GM19239 (cell line): ENCODE measurements at regions not wholly inside any gene's neighbourhood (a gene's known extent, or its start where the extent isn't known, plus 50 kb on each side); places are given as distances from the start of the nearest gene placed in this dataset.

ENCODE experiments used
- DNase-seq: peaks from one replicate; pipeline ENCODE4 v3.0.0; 2011; ENCODE audit warnings: low spot score; ENCODE audit not compliant: insufficient read length
- FAIRE-seq: peaks from 2 replicates; lab custom pipeline; 2011; peaks lifted over from hg19 to GRCh38; lab: Jason Lieb, UNC

DNA sequence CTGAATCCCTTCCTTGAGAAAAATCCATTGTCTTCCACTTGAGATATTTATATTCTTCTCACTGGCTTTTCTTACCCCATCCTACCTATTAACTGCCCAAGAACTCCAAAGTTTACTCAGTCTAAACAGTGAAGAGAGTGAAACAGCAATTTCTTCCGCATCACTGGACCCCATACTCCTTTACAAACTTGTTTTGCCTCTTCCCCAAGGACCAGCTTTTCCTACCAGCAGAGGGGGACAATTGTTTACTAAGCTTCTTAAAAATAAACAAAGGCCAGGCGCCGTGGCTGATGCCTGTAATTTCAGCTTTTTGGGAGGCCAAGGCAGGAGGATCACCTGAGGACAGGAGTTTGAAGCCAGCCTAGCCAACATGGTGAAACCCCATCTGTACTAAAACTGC lies 52.0 kb downstream of the LRATD1 start:
- FAIRE-seq, result no peak
- DNase-seq, result no peak

DNA sequence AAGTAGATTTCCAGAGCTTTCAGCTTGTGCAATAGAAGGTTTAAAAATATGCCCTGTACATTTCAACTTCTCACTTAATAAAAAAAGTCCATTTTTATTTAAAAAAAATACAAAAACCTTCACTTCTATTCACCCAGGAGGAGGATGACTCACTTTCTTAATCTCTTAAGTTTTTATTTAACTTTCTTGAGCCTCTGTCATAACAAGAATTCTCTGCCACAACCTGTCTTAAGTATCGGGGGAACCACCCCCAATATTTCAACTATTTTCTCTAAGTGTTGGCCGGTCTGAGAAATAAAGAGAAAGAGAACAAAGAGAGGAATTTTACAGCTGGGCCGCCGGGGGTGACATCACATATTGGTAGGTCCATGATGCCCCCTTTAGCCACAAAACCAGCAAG lies 58.4 kb downstream of the LRATD1 start:
- no peak for FAIRE-seq
- no peak for DNase-seq

DNA sequence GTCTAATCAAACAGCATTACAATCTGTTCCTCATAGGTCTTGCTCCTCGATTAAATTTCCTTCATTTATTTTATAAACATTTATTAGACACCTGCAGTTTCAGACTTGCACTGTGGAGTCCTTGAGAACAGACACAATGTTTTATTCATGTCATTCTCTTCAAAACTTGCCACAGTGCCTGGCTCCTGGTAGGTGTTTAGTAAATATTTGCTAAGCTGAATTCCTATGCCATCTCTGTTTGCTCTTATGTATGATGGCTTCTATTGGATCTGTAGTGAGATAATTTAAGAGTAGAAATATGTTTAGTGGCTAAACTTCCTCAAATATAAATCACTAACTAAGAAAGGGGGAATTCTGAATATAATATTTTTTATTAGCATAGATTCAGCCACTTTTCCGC lies 61.4 kb downstream of the LRATD1 start:
- DNase-seq, result no peak
- FAIRE-seq, result no peak

DNA sequence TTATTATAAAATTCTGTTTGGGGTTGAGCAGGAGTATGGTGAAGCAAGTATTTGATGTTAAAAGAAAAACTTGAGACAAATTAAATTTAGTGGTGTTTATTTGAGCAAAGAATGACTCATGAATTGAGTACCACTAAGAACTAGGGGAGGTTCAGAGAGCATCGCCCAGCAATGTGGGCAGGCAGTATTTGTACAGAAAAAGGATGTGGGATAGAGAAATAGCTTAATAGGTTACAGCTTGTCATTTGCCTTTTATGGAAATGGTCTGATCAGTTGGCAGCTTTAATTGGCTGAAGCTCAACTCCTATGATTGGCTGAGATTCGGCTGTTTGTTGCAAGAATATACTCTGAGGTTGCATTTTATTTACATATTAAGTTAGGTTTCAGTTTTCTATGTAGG lies 68.2 kb downstream of the LRATD1 start:
- no peak for DNase-seq
- FAIRE-seq, result no peak

GRCh38 chr2:14702258-14702657 lies 69.7 kb downstream of the LRATD1 start:
- FAIRE-seq (no peak), DNase-seq (no peak)

- FAIRE-seq (no peak), DNase-seq (no peak)
These were observed 73.7 kb downstream of the LRATD1 start for GRCh38 chr2:14706201-14706600.

- DNase-seq, result no peak
- no peak for FAIRE-seq
These were observed 79.6 kb downstream of the LRATD1 start for GRCh38 chr2:14712111-14712510.

- DNase-seq (no peak), FAIRE-seq (no peak)
These were observed 80.7 kb downstream of the LRATD1 start for GRCh38 chr2:14713248-14713647.

- no peak for DNase-seq
- no peak for FAIRE-seq
These were observed 83.1 kb downstream of the LRATD1 start for GRCh38 chr2:14715600-14715999.

GRCh38 chr2:14716319-14716718 lies 83.8 kb downstream of the LRATD1 start:
- DNase-seq, result no peak

DNA sequence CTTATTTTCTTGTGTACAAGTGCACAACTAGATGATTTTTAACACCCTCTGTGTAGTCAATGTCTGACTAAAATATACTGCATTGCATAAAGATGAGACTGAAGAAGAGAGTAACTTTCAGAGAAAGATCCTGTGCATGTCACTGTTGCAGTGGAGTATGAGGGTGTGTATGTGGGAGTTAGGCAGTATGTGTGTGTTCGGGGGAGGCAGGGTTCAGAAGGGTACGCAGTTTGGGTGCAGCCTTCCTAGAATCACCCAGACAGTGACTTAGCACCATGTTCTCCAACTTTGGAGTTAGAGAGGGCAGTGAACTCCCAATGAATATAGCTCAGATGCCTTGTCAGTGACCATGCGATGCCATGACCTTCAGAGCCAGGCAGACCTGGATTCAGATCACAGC lies 84.6 kb downstream of the LRATD1 start:
- no peak for FAIRE-seq

More at GRCh38 chr2:14716319-14716718, 83.8 kb downstream of the LRATD1 start:
- FAIRE-seq, result no peak

GRCh38 chr2:14720319-14720718 lies 87.8 kb downstream of the LRATD1 start:
- DNase-seq, result no peak
- FAIRE-seq, result no peak

More for the DNA sequence above, 84.6 kb downstream of the LRATD1 start:
- no peak for DNase-seq

DNA sequence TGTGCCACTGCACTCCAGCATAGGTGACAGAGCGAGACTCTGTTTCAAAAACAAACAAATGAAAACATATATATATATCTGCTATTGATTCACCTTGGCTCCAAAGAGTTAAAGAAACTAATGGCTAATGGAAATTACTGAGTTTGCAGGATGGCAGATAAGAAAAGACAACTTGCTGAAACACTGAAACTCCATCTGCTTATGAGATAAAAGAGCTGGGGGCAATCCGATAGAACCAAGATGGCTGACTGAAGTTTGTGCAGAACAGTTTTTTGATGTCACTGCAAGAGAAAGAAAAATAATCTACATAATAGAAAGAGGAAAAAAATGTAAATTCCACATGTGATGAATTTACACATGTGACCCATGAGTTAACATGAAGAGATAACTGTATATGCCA lies 88.2 kb downstream of the LRATD1 start:
- FAIRE-seq (no peak), DNase-seq (no peak)

DNA sequence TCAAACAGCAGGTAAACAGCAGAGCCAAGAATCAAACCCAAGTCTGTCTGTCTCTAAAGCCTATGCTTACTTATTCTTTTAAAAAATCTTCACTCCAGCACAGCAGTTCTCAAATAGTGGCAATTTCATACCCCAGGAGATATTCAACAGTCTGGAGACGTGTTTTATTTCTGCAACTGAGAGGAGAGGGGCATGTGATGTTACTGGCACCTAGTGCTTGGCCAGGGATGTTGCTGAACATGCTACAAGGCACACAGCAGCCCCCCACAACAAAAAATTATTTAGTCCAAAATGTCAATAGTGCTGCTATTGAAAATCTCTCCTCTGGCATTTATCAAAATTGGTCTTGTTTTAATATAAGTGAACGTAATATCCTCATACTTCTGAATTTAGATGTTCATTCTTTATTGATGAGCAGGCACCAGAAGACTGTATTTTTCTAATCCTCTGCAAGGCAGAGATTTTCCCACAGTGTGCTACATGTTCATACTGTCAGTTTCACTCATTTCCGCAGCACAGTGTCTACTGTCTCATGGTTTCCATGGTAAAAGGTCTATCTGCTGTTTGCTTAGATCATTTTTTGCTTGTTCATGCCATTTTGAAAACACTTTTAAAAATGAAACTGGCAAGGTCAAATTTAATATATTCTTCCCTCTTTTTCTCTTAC lies 90.5 kb downstream of the LRATD1 start:
- FAIRE-seq (no peak), DNase-seq (no peak)

DNA sequence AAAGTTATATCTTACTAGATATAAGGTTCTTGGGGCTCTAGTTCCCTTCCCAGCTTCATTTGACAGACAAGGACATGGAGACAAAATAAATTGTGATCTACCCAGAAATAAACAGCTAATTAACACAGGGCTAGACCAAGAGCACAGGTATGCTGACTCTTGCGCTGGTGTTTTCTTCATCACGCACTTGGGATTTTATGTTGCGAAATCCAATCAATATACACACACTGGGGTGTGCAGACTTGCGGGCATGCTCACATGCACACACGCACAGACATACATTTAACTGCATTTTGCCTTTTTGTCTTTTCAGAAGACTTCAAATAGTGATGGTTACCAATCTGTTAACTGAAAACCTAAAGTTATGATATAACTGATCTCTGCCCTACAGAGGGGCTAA lies 91.2 kb downstream of the LRATD1 start:
- FAIRE-seq (no peak), DNase-seq (no peak)

- DNase-seq, result no peak
- FAIRE-seq, result no peak
These were observed 103.2 kb downstream of the LRATD1 start for GRCh38 chr2:14735696-14736095.

GRCh38 chr2:14737201-14737600 lies 104.7 kb downstream of the LRATD1 start:
- DNase-seq (no peak), FAIRE-seq (no peak)

- FAIRE-seq (no peak), DNase-seq (no peak)
These were observed 111.3 kb downstream of the LRATD1 start for GRCh38 chr2:14743861-14744260.

DNA sequence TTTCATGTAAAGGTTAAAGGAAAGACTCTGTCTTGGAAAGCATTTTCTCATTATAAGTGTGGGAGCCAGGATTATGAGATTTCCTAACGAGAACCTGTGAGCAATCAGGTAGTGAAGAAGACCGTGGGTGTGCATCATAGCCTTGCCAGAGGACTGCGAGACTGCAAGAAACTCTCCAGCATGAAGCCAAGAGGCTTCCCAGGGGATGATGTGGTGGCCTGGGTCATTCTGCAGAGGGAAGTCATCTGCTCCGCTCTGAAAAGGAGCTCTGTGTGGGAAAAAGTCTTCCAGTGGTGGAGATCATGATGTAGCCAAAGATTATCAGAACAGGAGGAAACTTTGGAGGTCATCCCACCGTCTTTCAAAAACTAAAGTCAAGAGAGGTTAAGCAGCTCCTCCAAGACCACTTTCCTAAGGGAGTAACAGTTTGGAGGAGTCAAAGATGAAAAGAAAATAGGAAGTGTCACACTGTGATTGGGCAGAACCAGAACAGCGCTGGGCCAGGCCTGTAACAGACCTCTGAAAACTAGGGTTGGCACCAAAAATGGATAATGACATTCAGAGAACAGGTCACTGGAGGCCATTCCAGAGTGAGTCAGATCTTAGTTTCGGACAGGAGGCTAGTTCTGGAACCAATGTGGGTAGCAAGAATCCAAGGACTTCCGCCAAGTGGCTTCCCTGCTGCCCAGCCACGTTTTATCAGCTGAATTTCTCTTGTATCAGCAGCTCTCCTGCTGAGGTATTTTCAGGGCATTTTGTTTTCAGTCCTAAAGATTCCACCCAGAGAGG lies 113.0 kb downstream of the LRATD1 start:
- DNase-seq, result no peak
- no peak for FAIRE-seq

DNA sequence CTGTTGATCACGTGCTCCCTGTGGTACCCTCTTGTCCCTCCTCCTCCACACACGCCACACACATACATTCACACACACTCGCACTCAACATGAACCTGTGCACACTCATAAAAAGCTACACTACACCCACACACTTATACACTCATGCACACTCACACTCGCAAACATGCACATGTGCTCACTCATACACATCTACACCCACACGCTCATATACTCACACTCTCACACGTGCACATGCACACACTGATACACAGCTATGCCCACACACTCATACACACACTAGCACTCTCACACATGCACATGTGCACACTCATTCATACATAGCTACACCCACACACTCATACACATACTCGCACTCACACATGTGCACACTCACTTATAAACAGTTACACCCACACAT lies 113.6 kb downstream of the LRATD1 start:
- FAIRE-seq, result no peak
- DNase-seq, result no peak

DNA sequence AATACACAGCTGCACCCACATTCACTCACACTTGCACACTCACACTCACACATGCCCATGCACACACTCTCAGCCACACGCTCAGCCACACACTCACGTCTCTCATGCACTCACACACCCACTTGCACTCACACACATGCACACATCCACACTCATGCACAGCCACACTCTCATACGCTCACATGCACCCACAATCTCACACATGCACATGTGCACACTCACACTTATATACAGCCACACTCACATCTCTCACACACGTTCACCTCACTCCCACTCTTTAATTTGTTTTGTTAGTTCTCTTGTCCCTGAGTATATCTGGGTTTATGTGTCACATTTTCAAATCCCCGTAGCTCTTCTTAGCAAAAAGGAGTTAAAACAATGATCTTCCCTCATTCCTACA lies 114.9 kb downstream of the LRATD1 start:
- FAIRE-seq (no peak), DNase-seq (no peak)

- DNase-seq (no peak), FAIRE-seq (no peak)
These were observed 117.4 kb downstream of the LRATD1 start for GRCh38 chr2:14749884-14750283.
